Ishikawa (cell line): ENCODE measurements at regions not wholly inside any gene's neighbourhood (a gene's known extent, or its start where the extent isn't known, plus 50 kb on each side); places are given as distances from the start of the nearest gene placed in this dataset.
A peak's percentile ranks its signal among the peaks of the same experiment; 100 is the strongest.

Source experiments
- CEBPB ChIP-seq: IDR thresholded peaks from 2 replicates; pipeline ENCODE4 v1.6.1; 2012
- CREB1 ChIP-seq: IDR thresholded peaks from 2 replicates; pipeline ENCODE4 v1.6.1; 2012; ENCODE audit warnings: low read depth
- EGR1 ChIP-seq: IDR thresholded peaks from 2 replicates; pipeline ENCODE4 v1.6.1; 2012
- EP300 ChIP-seq: IDR thresholded peaks from 2 replicates; pipeline ENCODE4 v1.6.1; 2012; ENCODE audit warnings: borderline replicate concordance
- FOXM1 ChIP-seq: IDR thresholded peaks from 2 replicates; pipeline ENCODE4 v1.6.1; 2012; ENCODE audit warnings: low read depth, borderline replicate concordance
- MAX ChIP-seq: IDR thresholded peaks from 2 replicates; pipeline ENCODE4 v1.6.1; 2012
- NFIC ChIP-seq: IDR thresholded peaks from 2 replicates; pipeline ENCODE4 v1.6.1; 2012
- RAD21 ChIP-seq: IDR thresholded peaks from 2 replicates; pipeline ENCODE4 v1.6.1; 2012; ENCODE audit warnings: low read depth
- REST ChIP-seq: IDR thresholded peaks from 2 replicates; pipeline ENCODE4 v1.6.1; 2012; ENCODE audit warnings: low read depth, mild to moderate bottlenecking
- TAF1 ChIP-seq: IDR thresholded peaks from 2 replicates; pipeline ENCODE4 v1.6.1; 2012; ENCODE audit warnings: low read depth, mild to moderate bottlenecking
- TCF12 ChIP-seq: IDR thresholded peaks from 2 replicates; pipeline ENCODE4 v1.6.1; 2012; ENCODE audit warnings: low read depth
- TEAD4 ChIP-seq: IDR thresholded peaks from 2 replicates; pipeline ENCODE4 v1.6.1; 2012
- USF1 ChIP-seq: IDR thresholded peaks from 2 replicates; pipeline ENCODE4 v1.6.1; 2012
- YY1 ChIP-seq: IDR thresholded peaks from 2 replicates; pipeline ENCODE4 v1.6.1; 2012; ENCODE audit warnings: low read depth
- ZBTB7A ChIP-seq: IDR thresholded peaks from 2 replicates; pipeline ENCODE4 v1.6.1; 2012; ENCODE audit warnings: low read depth

GRCh38 chr5:175325681-175326080 lies 118.3 kb downstream of the DRD1 start:
- no peak for TF ChIP-seq USF1
- TF ChIP-seq ZBTB7A: no peak
- no peak for TF ChIP-seq YY1
- no peak for TF ChIP-seq MAX
- no peak for TF ChIP-seq TAF1
- no peak for TF ChIP-seq TEAD4
- no peak for TF ChIP-seq NFIC
- no peak for TF ChIP-seq CREB1
- TF ChIP-seq TCF12: no peak
- no peak for TF ChIP-seq REST
- TF ChIP-seq EGR1: no peak
- no peak for TF ChIP-seq RAD21
- TF ChIP-seq FOXM1: no peak
- no peak for TF ChIP-seq CEBPB

- TF ChIP-seq TAF1 (no peak), REST (peak; percentile 91), YY1 (no peak)
Measured at GRCh38 chr5:175321927-175322532, 122.0 kb downstream of the DRD1 start.

- peak; percentile 71 for TF ChIP-seq REST
- no peak for TF ChIP-seq YY1
Measured at GRCh38 chr5:175319199-175319598, 124.8 kb downstream of the DRD1 start.

- TF ChIP-seq REST (no peak), CREB1 (no peak), EP300 (no peak), MAX (no peak), TAF1 (no peak), YY1 (no peak)
Measured at GRCh38 chr5:175317872-175318271, 126.1 kb downstream of the DRD1 start.
